Body of pancreas (tissue), 4 donors: ENCODE measurements at regions not wholly inside any gene's neighbourhood (a gene's known extent, or its start where the extent isn't known, plus 50 kb on each side); places are given as distances from the start of the nearest gene placed in this dataset.

Experiments
- ATAC-seq: fragments of 150-250 bp; one replicate; pipeline ENCODE4 v1.9.1; 2016
- DNase-seq, 4 donors: peaks; one replicate each; pipeline ENCODE4 v3.0.0-alpha.2; 2019
- H3K27ac ChIP-seq, 4 donors: fragments of 200-600 bp; sonication (generic); 1 replicate in 3 of 4; 2 replicates in 1 of 4; pipeline versions ENCODE4 v1.5.1 to v1.6.1; 2016 to 2019; ENCODE audit warnings: mild to moderate bottlenecking in 1 of 4, mixed read lengths in 1 of 4, moderate library complexity in 1 of 4
- H3K27me3 ChIP-seq, 2 donors: fragments of 200-600 bp; sonication (generic); one replicate each; pipeline ENCODE4 v1.6.0; 2016; ENCODE audit warnings: mild to moderate bottlenecking in 1 of 2
- H3K36me3 ChIP-seq, 2 donors: fragments of 200-600 bp; sonication (generic); replicated peaks in 1 of 2; 2 replicates each; pipeline ENCODE4 v1.5.1; 2016; ENCODE audit warnings: low read depth in 2 of 2; ENCODE audit not compliant: insufficient read depth in 1 of 2
- H3K4me1 ChIP-seq: fragments of 200-600 bp; sonication (generic); one replicate; pipeline ENCODE4 v1.6.0; 2016
- H3K4me3 ChIP-seq, 2 donors: fragments of 200-600 bp; sonication (generic); 1 replicate in 1 of 2; 2 replicates in 1 of 2; pipeline ENCODE4 v1.5.1; 2016 to 2019
- H3K9me3 ChIP-seq, 3 donors: fragments of 200-600 bp; sonication (generic); 1 replicate in 2 of 3; 2 replicates in 1 of 3; pipeline ENCODE4 v1.5.1; 2016
- POLR2A ChIP-seq, 3 donors: fragments of 450-650 bp; IDR thresholded peaks; one replicate each; pipeline ENCODE4 v1.6.1; 2016; ENCODE audit warnings: antibody characterized with exemption in 3 of 3, mild to moderate bottlenecking in 2 of 3
- WGBS, 2 donors: methylation state at CpG; one replicate each; pipeline ENCODE4 v1.1.5; 2017; 5-methylcytosine and 5-hydroxymethylcytosine counted together
- intact Hi-C: fragments of 100-400 bp; cut with DNase I; formaldehyde crosslinking; loops from one replicate; pipeline ENCODE4 v1.15.1; 2023
- TF ChIP-seq, protein P1 (sequence below), 7 experiments: fragments of 450-650 bp in 4 of 7; fragments of 200-600 bp in 3 of 7; sonication (generic) in 3 of 7; IDR thresholded peaks; one replicate each; pipeline ENCODE4 v1.5.1; 2016 to 2019; ENCODE audit warnings: antibody characterized with exemption in 7 of 7

DNA sequence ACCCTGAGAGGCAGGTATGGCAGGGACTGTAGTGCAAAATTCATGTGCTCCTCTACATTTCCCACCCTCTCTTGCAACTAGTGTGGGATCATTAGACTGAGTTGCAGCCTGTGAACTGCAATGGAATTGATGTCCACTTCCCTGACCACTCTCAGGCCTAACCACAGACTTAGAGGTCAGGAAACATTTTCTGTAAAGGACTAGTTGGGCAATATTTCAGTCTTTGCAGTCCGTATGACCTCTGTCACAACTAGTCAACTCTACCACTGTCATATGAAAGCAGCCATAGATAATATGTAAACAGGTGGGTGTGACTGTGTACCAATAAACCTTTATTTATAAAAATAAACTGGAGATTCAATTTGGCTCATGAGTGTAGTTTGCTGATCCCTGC, 134.4 kb upstream of the TOP1 start:
- Histone ChIP-seq H3K4me1 (no peaks in the 10 kb centered on the region), H3K36me3 (no peaks in the 10 kb centered on the region), H3K27me3 (no peaks in the 10 kb centered on the region), H3K9me3 (no peaks in the 10 kb centered on the region), H3K27ac (no peak overlapping the region), H3K4me3 (no peak overlapping the region)
- ATAC-seq (no peak), DNase-seq (no peak)
- WGBS, 2 donors: 81 to 83% methylated on average over 1 of the region's 1 CpG
- no peak for TF ChIP-seq POLR2A (IDR thresholded peaks at IDR 0.05)
- intact Hi-C loops: no loop called here

DNA sequence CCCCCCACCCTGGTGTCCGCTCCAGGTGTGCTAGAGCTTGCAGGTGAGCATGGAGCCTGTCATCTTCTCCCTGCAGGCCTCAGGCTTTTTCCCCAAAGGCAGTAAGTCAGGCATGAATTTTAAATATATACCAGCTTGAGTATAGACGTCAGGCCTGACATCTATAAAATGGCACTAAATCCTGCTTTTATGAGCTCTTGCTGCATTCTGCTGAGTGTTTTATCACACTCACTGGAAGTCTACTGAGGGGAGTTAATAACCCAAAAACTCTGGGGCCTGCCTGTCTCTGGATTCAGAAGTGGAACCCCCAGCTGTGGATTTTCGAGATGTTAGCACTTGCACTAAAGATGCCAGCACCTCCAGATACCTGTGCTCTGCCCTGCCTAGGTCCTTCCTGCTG, 133.4 kb upstream of the TOP1 start:
- no peak for DNase-seq
- H3K9me3 ChIP-seq: no peaks in the 10 kb centered on the region
- ATAC-seq: no peak
- H3K36me3 ChIP-seq: no peaks in the 10 kb centered on the region
- 60 to 90% methylated on average over 2 to 3 of the region's 3 CpGs for WGBS, 2 donors
- intact Hi-C loops: no loop called here
- H3K27me3 ChIP-seq: no peaks in the 10 kb centered on the region
- TF ChIP-seq, protein P1, sequence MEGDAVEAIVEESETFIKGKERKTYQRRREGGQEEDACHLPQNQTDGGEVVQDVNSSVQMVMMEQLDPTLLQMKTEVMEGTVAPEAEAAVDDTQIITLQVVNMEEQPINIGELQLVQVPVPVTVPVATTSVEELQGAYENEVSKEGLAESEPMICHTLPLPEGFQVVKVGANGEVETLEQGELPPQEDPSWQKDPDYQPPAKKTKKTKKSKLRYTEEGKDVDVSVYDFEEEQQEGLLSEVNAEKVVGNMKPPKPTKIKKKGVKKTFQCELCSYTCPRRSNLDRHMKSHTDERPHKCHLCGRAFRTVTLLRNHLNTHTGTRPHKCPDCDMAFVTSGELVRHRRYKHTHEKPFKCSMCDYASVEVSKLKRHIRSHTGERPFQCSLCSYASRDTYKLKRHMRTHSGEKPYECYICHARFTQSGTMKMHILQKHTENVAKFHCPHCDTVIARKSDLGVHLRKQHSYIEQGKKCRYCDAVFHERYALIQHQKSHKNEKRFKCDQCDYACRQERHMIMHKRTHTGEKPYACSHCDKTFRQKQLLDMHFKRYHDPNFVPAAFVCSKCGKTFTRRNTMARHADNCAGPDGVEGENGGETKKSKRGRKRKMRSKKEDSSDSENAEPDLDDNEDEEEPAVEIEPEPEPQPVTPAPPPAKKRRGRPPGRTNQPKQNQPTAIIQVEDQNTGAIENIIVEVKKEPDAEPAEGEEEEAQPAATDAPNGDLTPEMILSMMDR (IDR thresholded peaks at IDR 0.05): no peak
- TF ChIP-seq POLR2A (IDR thresholded peaks at IDR 0.05): no peak
- no peak overlapping the region for H3K27ac ChIP-seq
- H3K4me1 ChIP-seq: no peaks in the 10 kb centered on the region
- no peak overlapping the region for H3K4me3 ChIP-seq

DNA sequence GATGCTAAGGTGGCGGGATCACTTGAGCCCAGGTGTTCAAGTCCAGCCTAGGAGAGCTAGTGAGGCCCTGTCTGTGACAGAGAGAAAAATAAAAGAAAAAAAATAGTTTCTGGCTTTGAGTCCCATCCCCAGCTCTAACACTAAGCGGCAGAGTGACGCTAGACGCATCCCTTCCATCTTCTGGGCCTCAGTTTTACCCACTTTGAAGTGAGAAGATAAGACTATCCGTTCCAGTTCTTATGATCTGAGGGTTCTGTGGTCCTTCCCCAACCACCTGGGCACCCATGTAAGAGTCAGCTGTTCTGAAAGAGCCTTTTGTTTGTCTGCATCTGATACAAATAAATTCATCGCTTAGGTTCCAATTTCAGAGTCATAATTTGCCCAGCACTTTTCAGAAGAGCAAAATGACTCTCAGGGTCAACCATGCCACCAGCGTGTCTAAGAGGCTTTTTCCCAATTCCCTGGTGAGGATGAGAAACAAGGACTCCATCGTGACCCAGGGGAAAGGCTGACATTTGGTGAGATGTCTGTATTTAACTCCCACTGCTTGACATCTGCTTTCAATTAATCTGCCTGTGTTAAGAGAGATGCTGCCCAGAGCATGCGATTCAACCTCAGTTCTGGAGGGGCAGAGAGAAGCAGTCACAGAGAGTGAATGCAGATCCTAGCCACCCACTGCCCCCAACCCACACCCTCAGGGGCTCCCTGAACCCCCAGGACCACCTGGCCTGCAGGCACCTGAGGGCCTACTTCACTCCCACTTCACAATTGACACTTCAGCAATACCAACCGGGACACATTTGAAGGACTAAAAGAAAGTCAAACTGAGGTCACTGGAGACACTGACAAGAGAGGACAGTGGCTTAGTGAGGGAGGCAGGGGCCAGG, 131.6 kb upstream of the TOP1 start:
- Histone ChIP-seq H3K4me3 (no peak overlapping the region), H3K36me3 (no peaks in the 10 kb centered on the region), H3K27me3 (no peaks in the 10 kb centered on the region), H3K9me3 (no peaks in the 10 kb centered on the region), H3K27ac (no peak overlapping the region), H3K4me1 (no peaks in the 10 kb centered on the region)
- no peak for TF ChIP-seq POLR2A (IDR thresholded peaks at IDR 0.05)
- TF ChIP-seq, protein P1 (IDR thresholded peaks at IDR 0.05): no peak
- intact Hi-C loops: no loop called here
- no peak for ATAC-seq
- 61 to 68% methylated on average over 10 of the region's 10 CpGs for WGBS, 2 donors
- no peak for DNase-seq

DNA sequence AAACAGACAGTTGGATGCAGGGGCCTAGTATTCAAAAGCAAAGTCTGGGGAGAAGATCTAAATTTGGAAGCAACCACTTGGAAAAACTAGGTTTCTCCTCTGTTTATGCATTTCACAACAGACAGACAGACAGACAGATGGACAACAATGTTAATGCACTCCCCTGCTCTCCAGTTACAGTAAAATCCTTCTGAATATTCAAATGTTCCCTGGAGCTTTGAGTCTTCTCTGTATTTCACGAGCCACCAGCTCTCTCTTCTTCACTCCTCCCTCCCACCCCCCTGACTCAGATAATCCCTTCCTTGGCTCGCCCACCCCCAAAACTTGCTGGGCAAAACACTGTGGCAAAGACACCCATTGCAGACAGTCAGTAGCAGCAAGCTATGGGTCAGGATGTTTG, 129.3 kb upstream of the TOP1 start:
- TF ChIP-seq POLR2A (IDR thresholded peaks at IDR 0.05): no peak
- TF ChIP-seq, protein P1 (IDR thresholded peaks at IDR 0.05): no peak
- no peaks in the 10 kb centered on the region for H3K9me3 ChIP-seq
- H3K36me3 ChIP-seq: no peaks in the 10 kb centered on the region
- DNase-seq: no peak
- no peaks in the 10 kb centered on the region for H3K4me1 ChIP-seq
- WGBS, 2 donors: 27 to 39% methylated on average over 2 of the region's 2 CpGs
- no peak overlapping the region for H3K27ac ChIP-seq
- intact Hi-C loops: no loop called here
- no peaks in the 10 kb centered on the region for H3K27me3 ChIP-seq
- ATAC-seq: no peak
- H3K4me3 ChIP-seq: no peak overlapping the region

DNA sequence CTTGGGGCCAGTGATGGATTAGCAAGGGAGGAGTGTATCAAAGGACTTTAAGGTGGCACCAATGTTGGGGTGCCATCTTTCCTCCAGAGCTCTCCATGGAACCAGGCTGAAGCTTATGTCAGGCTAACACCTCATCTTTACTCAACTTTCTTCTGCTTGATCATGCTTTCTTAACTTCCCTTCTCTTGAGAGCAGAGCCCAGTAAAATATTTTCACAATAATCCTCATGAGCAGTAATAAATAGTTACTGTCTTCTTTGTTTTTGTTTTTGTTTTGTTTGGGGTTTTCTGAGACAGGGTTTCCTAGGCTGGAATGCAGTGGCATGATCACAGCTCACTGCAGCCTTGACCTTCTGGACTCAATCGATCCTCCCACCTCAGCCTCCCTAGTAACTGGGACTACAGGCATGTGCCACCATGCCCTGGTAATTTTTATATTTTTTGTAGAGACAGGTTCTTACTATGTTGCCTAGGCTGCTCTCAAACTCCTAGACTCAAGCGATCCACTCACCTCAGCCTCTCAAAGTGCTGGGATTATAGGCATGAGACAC, 127.9 kb upstream of the TOP1 start:
- Histone ChIP-seq H3K36me3 (no peaks in the 10 kb centered on the region), H3K27me3 (no peaks in the 10 kb centered on the region), H3K4me1 (no peaks in the 10 kb centered on the region), H3K4me3 (no peak overlapping the region), H3K9me3 (no peaks in the 10 kb centered on the region), H3K27ac (no peak overlapping the region)
- no peak for TF ChIP-seq POLR2A (IDR thresholded peaks at IDR 0.05)
- TF ChIP-seq, protein P1 (IDR thresholded peaks at IDR 0.05): no peak
- DNase-seq (no peak), ATAC-seq (no peak)
- intact Hi-C loops: no loop called here
- 53 to 74% methylated on average over 2 of the region's 2 CpGs for WGBS, 2 donors
